Right atrium auricular region (tissue), 2 donors: ENCODE measurements at regions not wholly inside any gene's neighbourhood (a gene's known extent, or its start where the extent isn't known, plus 50 kb on each side); places are given as distances from the start of the nearest gene placed in this dataset.

ENCODE experiments used
- DNase-seq: peaks from one replicate; pipeline ENCODE4 v3.0.0-alpha.2; 2019; ENCODE audit warnings: low spot score
- H3K27ac ChIP-seq, 2 donors: fragments of 200-600 bp; sonication (generic); 1 replicate in 1 of 2; 2 replicates in 1 of 2; pipeline ENCODE4 v1.5.1; 2016 to 2019
- H3K27me3 ChIP-seq, 2 donors: fragments of 200-600 bp; sonication (generic); one replicate each; pipeline versions ENCODE4 v1.5.1 to v1.6.0; 2017 to 2019
- H3K36me3 ChIP-seq: fragments of 200-600 bp; sonication (generic); one replicate; pipeline ENCODE4 v1.5.1; 2016
- H3K4me1 ChIP-seq, 2 donors: fragments of 200-600 bp; sonication (generic); one replicate each; pipeline versions ENCODE4 v1.5.1 to v1.6.0; 2017 to 2019
- H3K4me3 ChIP-seq, 2 donors: fragments of 200-600 bp; sonication (generic); 1 replicate in 1 of 2; 2 replicates in 1 of 2; pipeline ENCODE4 v1.5.1; 2017 to 2019; ENCODE audit warnings: mild to moderate bottlenecking in 1 of 2, moderate library complexity in 1 of 2
- H3K9me3 ChIP-seq, 2 donors: fragments of 200-600 bp; sonication (generic); one replicate each; pipeline ENCODE4 v1.5.1; 2019
- CTCF ChIP-seq, 2 donors: fragments of 200-600 bp; sonication (generic); IDR thresholded peaks; one replicate each; pipeline ENCODE4 v1.5.1; 2019; ENCODE audit warnings: antibody characterized with exemption in 2 of 2

- no peak for DNase-seq
- Histone ChIP-seq H3K4me3 (no peak overlapping the region), H3K27me3 (no peaks in the 10 kb centered on the region), H3K27ac (no peak overlapping the region), H3K4me1 (no peaks in the 10 kb centered on the region), H3K9me3 (no peaks in the 10 kb centered on the region), H3K36me3 (no peaks in the 10 kb centered on the region)
- TF ChIP-seq CTCF (IDR thresholded peaks at IDR 0.05) = no peak
These were observed 124.4 kb upstream of the KRR1 start for GRCh38 chr12:75635606-75636444.

- no peak for TF ChIP-seq CTCF (IDR thresholded peaks at IDR 0.05)
- Histone ChIP-seq H3K27me3 (no peaks in the 10 kb centered on the region), H3K4me1 (no peaks in the 10 kb centered on the region), H3K27ac (no peak overlapping the region), H3K4me3 (no peak overlapping the region), H3K9me3 (no peaks in the 10 kb centered on the region), H3K36me3 (no peaks in the 10 kb centered on the region)
- no peak for DNase-seq
These were observed 123.1 kb upstream of the KRR1 start for GRCh38 chr12:75634244-75635222.

- Histone ChIP-seq H3K27me3 (no peaks in the 10 kb centered on the region), H3K4me1 (no peaks in the 10 kb centered on the region), H3K36me3 (no peaks in the 10 kb centered on the region), H3K4me3 (no peak overlapping the region), H3K9me3 (no peaks in the 10 kb centered on the region), H3K27ac (no peak overlapping the region)
- DNase-seq = no peak
- TF ChIP-seq CTCF (IDR thresholded peaks at IDR 0.05) = no peak
These were observed 122.4 kb upstream of the KRR1 start for GRCh38 chr12:75633789-75634188.

GRCh38 chr12:75632442-75632841 lies 121.0 kb upstream of the KRR1 start:
- no peaks in the 10 kb centered on the region for H3K36me3 ChIP-seq
- H3K27me3 ChIP-seq = no peaks in the 10 kb centered on the region
- H3K4me1 ChIP-seq = no peaks in the 10 kb centered on the region
- no peak overlapping the region for H3K4me3 ChIP-seq
- H3K9me3 ChIP-seq = no peaks in the 10 kb centered on the region
- DNase-seq = no peak
- no peak for TF ChIP-seq CTCF (IDR thresholded peaks at IDR 0.05)
- H3K27ac ChIP-seq = no peak overlapping the region

- Histone ChIP-seq H3K4me3 (no peak overlapping the region), H3K9me3 (no peaks in the 10 kb centered on the region), H3K4me1 (no peaks in the 10 kb centered on the region), H3K27me3 (no peaks in the 10 kb centered on the region), H3K36me3 (no peaks in the 10 kb centered on the region), H3K27ac (no peak overlapping the region)
- TF ChIP-seq CTCF (IDR thresholded peaks at IDR 0.05) = no peak
- no peak for DNase-seq
These were observed 120.4 kb upstream of the KRR1 start for GRCh38 chr12:75631831-75632230.
